Body of pancreas (tissue), 4 donors: ENCODE measurements at regions not wholly inside any gene's neighbourhood (a gene's known extent, or its start where the extent isn't known, plus 50 kb on each side); places are given as distances from the start of the nearest gene placed in this dataset.
A peak's percentile ranks its signal among the peaks of the same experiment; 100 is the strongest.

Source experiments
- ATAC-seq: fragments of 150-250 bp; one replicate; pipeline ENCODE4 v1.9.1; 2016
- DNase-seq, 4 donors: peaks; one replicate each; pipeline ENCODE4 v3.0.0-alpha.2; 2019
- H3K27ac ChIP-seq, 4 donors: fragments of 200-600 bp; sonication (generic); 1 replicate in 3 of 4; 2 replicates in 1 of 4; pipeline versions ENCODE4 v1.5.1 to v1.6.1; 2016 to 2019; ENCODE audit warnings: mild to moderate bottlenecking in 1 of 4, mixed read lengths in 1 of 4, moderate library complexity in 1 of 4
- H3K27me3 ChIP-seq, 2 donors: fragments of 200-600 bp; sonication (generic); one replicate each; pipeline ENCODE4 v1.6.0; 2016; ENCODE audit warnings: mild to moderate bottlenecking in 1 of 2
- H3K36me3 ChIP-seq, 2 donors: fragments of 200-600 bp; sonication (generic); replicated peaks in 1 of 2; 2 replicates each; pipeline ENCODE4 v1.5.1; 2016; ENCODE audit warnings: low read depth in 2 of 2; ENCODE audit not compliant: insufficient read depth in 1 of 2
- H3K4me1 ChIP-seq: fragments of 200-600 bp; sonication (generic); one replicate; pipeline ENCODE4 v1.6.0; 2016
- H3K4me3 ChIP-seq, 2 donors: fragments of 200-600 bp; sonication (generic); 1 replicate in 1 of 2; 2 replicates in 1 of 2; pipeline ENCODE4 v1.5.1; 2016 to 2019
- H3K9me3 ChIP-seq, 3 donors: fragments of 200-600 bp; sonication (generic); 1 replicate in 2 of 3; 2 replicates in 1 of 3; pipeline ENCODE4 v1.5.1; 2016
- POLR2A ChIP-seq, 3 donors: fragments of 450-650 bp; IDR thresholded peaks; one replicate each; pipeline ENCODE4 v1.6.1; 2016; ENCODE audit warnings: antibody characterized with exemption in 3 of 3, mild to moderate bottlenecking in 2 of 3
- WGBS, 2 donors: methylation state at CpG; one replicate each; pipeline ENCODE4 v1.1.5; 2017; 5-methylcytosine and 5-hydroxymethylcytosine counted together
- intact Hi-C: fragments of 100-400 bp; cut with DNase I; formaldehyde crosslinking; loops from one replicate; pipeline ENCODE4 v1.15.1; 2023
- TF ChIP-seq, protein P1 (sequence below), 7 experiments: fragments of 450-650 bp in 4 of 7; fragments of 200-600 bp in 3 of 7; sonication (generic) in 3 of 7; IDR thresholded peaks; one replicate each; pipeline ENCODE4 v1.5.1; 2016 to 2019; ENCODE audit warnings: antibody characterized with exemption in 7 of 7

- Histone ChIP-seq H3K27ac (peak overlapping the region; percentile 26 to 77 (median 50)), H3K4me3 (no peak overlapping the region), H3K36me3 (no peaks in the 10 kb centered on the region), H3K4me1 (peaks cover 31% of the 10 kb centered on the region), H3K27me3 (no peaks in the 10 kb centered on the region), H3K9me3 (no peaks in the 10 kb centered on the region)
- DNase-seq: peak in 3 of 4 donors; percentile 27 to 67 (median 36)
- WGBS, 2 donors: 3 to 5% methylated on average over 3 of the region's 3 CpGs
- intact Hi-C loops: loop anchor here (10.0 kb wide), 1 partner anchor 407 kb away; no protein-coding TSS in a partner anchor
- TF ChIP-seq POLR2A (IDR thresholded peaks at IDR 0.05): no peak
- TF ChIP-seq, protein P1, sequence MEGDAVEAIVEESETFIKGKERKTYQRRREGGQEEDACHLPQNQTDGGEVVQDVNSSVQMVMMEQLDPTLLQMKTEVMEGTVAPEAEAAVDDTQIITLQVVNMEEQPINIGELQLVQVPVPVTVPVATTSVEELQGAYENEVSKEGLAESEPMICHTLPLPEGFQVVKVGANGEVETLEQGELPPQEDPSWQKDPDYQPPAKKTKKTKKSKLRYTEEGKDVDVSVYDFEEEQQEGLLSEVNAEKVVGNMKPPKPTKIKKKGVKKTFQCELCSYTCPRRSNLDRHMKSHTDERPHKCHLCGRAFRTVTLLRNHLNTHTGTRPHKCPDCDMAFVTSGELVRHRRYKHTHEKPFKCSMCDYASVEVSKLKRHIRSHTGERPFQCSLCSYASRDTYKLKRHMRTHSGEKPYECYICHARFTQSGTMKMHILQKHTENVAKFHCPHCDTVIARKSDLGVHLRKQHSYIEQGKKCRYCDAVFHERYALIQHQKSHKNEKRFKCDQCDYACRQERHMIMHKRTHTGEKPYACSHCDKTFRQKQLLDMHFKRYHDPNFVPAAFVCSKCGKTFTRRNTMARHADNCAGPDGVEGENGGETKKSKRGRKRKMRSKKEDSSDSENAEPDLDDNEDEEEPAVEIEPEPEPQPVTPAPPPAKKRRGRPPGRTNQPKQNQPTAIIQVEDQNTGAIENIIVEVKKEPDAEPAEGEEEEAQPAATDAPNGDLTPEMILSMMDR (IDR thresholded peaks at IDR 0.05): peak in 6 of 7 experiments; percentile 32 to 83 (median 74)
- peak; percentile 77 for ATAC-seq
Observed at GRCh38 chr12:92987362-92987761, 58.3 kb upstream of the EEA1 start.

GRCh38 chr12:92987846-92988621, 58.9 kb upstream of the EEA1 start:
- H3K36me3 ChIP-seq: no peaks in the 10 kb centered on the region
- intact Hi-C loops: loop anchor here (10.0 kb wide), 1 partner anchor 407 kb away; no protein-coding TSS in a partner anchor
- H3K9me3 ChIP-seq: no peaks in the 10 kb centered on the region
- ATAC-seq: peak; percentile 17
- no peaks in the 10 kb centered on the region for H3K27me3 ChIP-seq
- peaks cover 31% of the 10 kb centered on the region for H3K4me1 ChIP-seq
- peak in 3 of 4 donors; percentile 15 to 53 (median 21) for DNase-seq
- TF ChIP-seq, protein P1 (IDR thresholded peaks at IDR 0.05): no peak
- peak in 1 of 3 donors; percentile 22 for TF ChIP-seq POLR2A (IDR thresholded peaks at IDR 0.05)
- 30 to 35% methylated on average over 4 of the region's 4 CpGs for WGBS, 2 donors
- no peak overlapping the region for H3K4me3 ChIP-seq
- H3K27ac ChIP-seq: peak overlapping the region; percentile 26 to 77 (median 50)

DNA sequence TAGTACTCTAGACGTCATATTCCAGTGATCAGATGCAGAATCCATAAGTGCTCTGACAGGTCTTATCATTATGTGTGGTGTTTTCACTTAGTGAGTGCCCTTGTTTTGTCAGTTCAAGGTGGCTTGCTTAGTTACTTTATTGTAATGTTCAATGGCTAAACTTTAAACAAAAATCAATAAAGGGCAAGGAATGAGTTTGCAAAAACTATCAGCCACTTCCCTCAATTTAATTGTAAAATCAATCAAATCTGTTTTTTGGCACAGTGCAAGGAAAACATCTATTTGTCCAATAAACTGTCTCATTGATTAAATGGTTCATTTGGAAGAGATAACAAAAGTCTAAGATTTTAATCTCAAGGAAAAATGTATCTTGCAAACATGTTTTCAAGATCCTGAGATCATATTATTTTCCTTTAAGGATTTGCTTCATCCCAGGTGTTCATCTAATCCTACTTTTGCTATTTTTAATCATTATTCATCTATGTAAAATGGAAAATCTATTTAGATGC, 59.6 kb upstream of the EEA1 start:
- Histone ChIP-seq H3K27me3 (no peaks in the 10 kb centered on the region), H3K27ac (peak overlapping the region in 3 of 4 donors; percentile 22 to 77 (median 24)), H3K4me1 (peaks cover 31% of the 10 kb centered on the region), H3K9me3 (no peaks in the 10 kb centered on the region), H3K36me3 (no peaks in the 10 kb centered on the region), H3K4me3 (no peak overlapping the region)
- TF ChIP-seq, protein P1 (IDR thresholded peaks at IDR 0.05): no peak
- TF ChIP-seq POLR2A (IDR thresholded peaks at IDR 0.05): no peak
- 0% methylated on average over 1 of the region's 1 CpG for WGBS, 2 donors
- intact Hi-C loops: loop anchor here (10.0 kb wide), 1 partner anchor 406 kb away; no protein-coding TSS in a partner anchor
- peak in 1 of 4 donors; percentile 29 for DNase-seq
- ATAC-seq: peak; percentile 85

DNA sequence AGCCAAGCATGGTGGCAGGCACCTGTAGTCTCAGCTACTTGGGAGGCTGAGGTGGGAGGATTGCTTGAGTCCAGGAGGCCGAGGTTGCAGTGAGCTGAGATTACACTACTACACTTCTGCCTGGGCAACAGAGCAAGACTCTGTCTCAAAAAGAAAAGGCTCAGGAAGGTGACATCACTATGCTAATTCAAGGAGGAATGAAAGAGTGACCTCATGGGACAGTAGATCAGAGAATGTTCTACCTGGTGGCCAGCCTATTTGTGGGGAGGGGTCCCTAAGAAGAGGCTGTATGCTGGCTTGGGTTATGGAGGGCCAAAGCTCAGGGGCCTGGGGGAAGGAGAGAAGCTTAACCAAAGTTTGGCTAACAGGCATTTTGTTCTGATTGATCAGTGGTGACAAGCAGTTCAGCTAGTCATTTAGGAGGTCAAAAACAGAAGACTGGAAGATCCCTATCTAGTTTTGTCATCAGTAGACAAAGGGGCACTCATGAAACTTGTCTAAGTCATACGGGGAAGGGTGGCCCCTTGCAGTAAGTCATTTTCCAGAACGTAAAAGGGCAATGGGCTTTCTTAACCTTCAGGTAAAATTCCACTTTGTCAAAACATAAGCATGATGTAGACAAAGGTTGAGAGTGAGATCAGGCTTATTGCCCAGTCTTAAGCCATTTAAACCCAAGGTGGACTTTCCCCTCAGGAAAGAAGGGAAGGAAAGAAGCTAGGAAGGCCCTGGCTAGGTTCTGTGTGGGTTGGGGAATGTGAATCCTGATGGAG, 60.8 kb upstream of the EEA1 start:
- no peaks in the 10 kb centered on the region for H3K9me3 ChIP-seq
- peaks cover 31% of the 10 kb centered on the region for H3K4me1 ChIP-seq
- no peak for ATAC-seq
- intact Hi-C loops: loop anchor here (10.0 kb wide), 1 partner anchor 405 kb away; no protein-coding TSS in a partner anchor
- H3K27ac ChIP-seq: peak overlapping the region in 2 of 4 donors; percentile 22 to 36
- H3K36me3 ChIP-seq: no peaks in the 10 kb centered on the region
- WGBS, 2 donors: 71 to 79% methylated on average over 3 of the region's 3 CpGs
- H3K27me3 ChIP-seq: no peaks in the 10 kb centered on the region
- no peak overlapping the region for H3K4me3 ChIP-seq
- DNase-seq: no peak
- no peak for TF ChIP-seq POLR2A (IDR thresholded peaks at IDR 0.05)
- TF ChIP-seq, protein P1 (IDR thresholded peaks at IDR 0.05): no peak
